Trophoblast cell (in vitro differentiated cells and primary cell): ENCODE measurements at regions not wholly inside any gene's neighbourhood (a gene's known extent, or its start where the extent isn't known, plus 50 kb on each side); places are given as distances from the start of the nearest gene placed in this dataset.

Experiments used
- DNase-seq, 2 donors: peaks; one replicate each; pipeline ENCODE4 v3.0.0-alpha.2; 2016
- H2AFZ ChIP-seq: 2 replicates; pipeline ENCODE4 v1.6.1; 2013; ENCODE audit warnings: low read length, moderate library complexity, mild to moderate bottlenecking; ENCODE audit not compliant: insufficient read depth, poor library complexity
- H2AK5ac ChIP-seq: 2 replicates; pipeline ENCODE4 v1.6.1; 2013; ENCODE audit warnings: mild to moderate bottlenecking, low read length
- H2BK120ac ChIP-seq: 2 replicates; pipeline ENCODE4 v1.6.1; 2013; ENCODE audit warnings: low read length, mild to moderate bottlenecking, moderate library complexity; ENCODE audit not compliant: insufficient read depth, poor library complexity
- H2BK12ac ChIP-seq: 2 replicates; pipeline ENCODE4 v1.6.1; 2013; ENCODE audit warnings: mild to moderate bottlenecking, low read length, moderate library complexity
- H2BK5ac ChIP-seq: 2 replicates; pipeline ENCODE4 v1.6.1; 2013; ENCODE audit warnings: low read length, low read depth, moderate library complexity, mild to moderate bottlenecking; ENCODE audit not compliant: poor library complexity
- H3K14ac ChIP-seq: 2 replicates; pipeline ENCODE4 v1.6.1; 2013; ENCODE audit warnings: mild to moderate bottlenecking, low read length
- H3K18ac ChIP-seq: 2 replicates; pipeline ENCODE4 v1.6.1; 2013; ENCODE audit warnings: mild to moderate bottlenecking, low read length
- H3K23ac ChIP-seq: 2 replicates; pipeline ENCODE4 v1.6.1; 2013; ENCODE audit warnings: low read length
- H3K27ac ChIP-seq: 2 replicates; pipeline ENCODE4 v1.5.1; 2013; ENCODE audit warnings: low read depth, mild to moderate bottlenecking, inconsistent platforms, low read length, moderate library complexity
- H3K27me3 ChIP-seq: 2 replicates; pipeline ENCODE4 v1.6.1; 2013; ENCODE audit warnings: inconsistent platforms, mild to moderate bottlenecking, low read length, moderate library complexity; ENCODE audit not compliant: insufficient read depth
- H3K36me3 ChIP-seq, 2 experiments: 1 replicate in 1 of 2; 2 replicates in 1 of 2; pipeline ENCODE4 v1.6.1; 2013; ENCODE audit warnings: low read length in 2 of 2, mild to moderate bottlenecking in 2 of 2, moderate library complexity in 1 of 2; ENCODE audit not compliant: insufficient read depth in 2 of 2, control insufficient read depth in 1 of 2
- H3K4ac ChIP-seq: 2 replicates; pipeline ENCODE4 v1.6.1; 2013; ENCODE audit warnings: low read depth, mild to moderate bottlenecking, low read length, moderate library complexity
- H3K4me1 ChIP-seq, 2 experiments: 1 replicate in 1 of 2; 2 replicates in 1 of 2; pipeline ENCODE4 v1.6.1; 2013; ENCODE audit warnings: low read length in 2 of 2, mild to moderate bottlenecking in 2 of 2, moderate library complexity in 1 of 2; ENCODE audit not compliant: insufficient read depth in 2 of 2, control insufficient read depth in 1 of 2
- H3K4me2 ChIP-seq: 2 replicates; pipeline ENCODE4 v1.6.1; 2013; ENCODE audit warnings: inconsistent platforms, mild to moderate bottlenecking, low read length, moderate library complexity
- H3K4me3 ChIP-seq: 2 replicates; pipeline ENCODE4 v1.5.1; 2013; ENCODE audit warnings: mild to moderate bottlenecking, low read depth, low read length, inconsistent platforms
- H3K79me1 ChIP-seq: one replicate; pipeline ENCODE4 v1.6.1; 2013; ENCODE audit warnings: low read length
- H3K79me2 ChIP-seq: 2 replicates; pipeline ENCODE4 v1.6.1; 2013; ENCODE audit warnings: low read length, mild to moderate bottlenecking; ENCODE audit not compliant: control insufficient read depth, insufficient read depth, poor library complexity
- H3K9ac ChIP-seq: 2 replicates; pipeline ENCODE4 v1.6.1; 2013; ENCODE audit warnings: mild to moderate bottlenecking, low read length
- H3K9me3 ChIP-seq: 2 replicates; pipeline ENCODE4 v1.6.1; 2013; ENCODE audit warnings: low read depth, mild to moderate bottlenecking, control low read depth, inconsistent platforms, low read length; ENCODE audit not compliant: insufficient read depth
- H4K12ac ChIP-seq: 2 replicates; pipeline ENCODE4 v1.6.1; 2013; ENCODE audit warnings: low read depth, mild to moderate bottlenecking, low read length, moderate library complexity
- H4K8ac ChIP-seq: 2 replicates; pipeline ENCODE4 v1.6.1; 2013; ENCODE audit warnings: low read depth, mild to moderate bottlenecking, low read length, moderate library complexity
- H4K91ac ChIP-seq: one replicate; pipeline ENCODE4 v1.6.1; 2013; ENCODE audit warnings: low read depth, mild to moderate bottlenecking, low read length, moderate library complexity
- WGBS: extraction: QIAGEN DNeasy Blood & Tissue Kit; methylation state at CpG from one replicate; pipeline ENCODE4 v1.1.7; 2013; ENCODE audit warnings: missing lambda C conversion rate; ENCODE audit not compliant: insufficient read length, insufficient coverage; ENCODE audit errors: extremely low coverage; 5-methylcytosine and 5-hydroxymethylcytosine counted together

- Histone ChIP-seq H2AFZ (no peak overlapping the region), H2BK5ac (no peak overlapping the region), H2AK5ac (no peak overlapping the region), H3K27ac (no peak overlapping the region), H2BK12ac (no peak overlapping the region), H3K79me1 (no peaks in the 10 kb centered on the region), H3K4me2 (no peak overlapping the region), H3K4me1 (no peaks in the 10 kb centered on the region), H2BK120ac (no peak overlapping the region), H3K4me3 (no peak overlapping the region), H3K18ac (no peak overlapping the region), H4K91ac (no peak overlapping the region), H3K36me3 (no peaks in the 10 kb centered on the region), H4K12ac (peak overlapping the region; percentile 22), H3K79me2 (no peaks in the 10 kb centered on the region), H3K4ac (no peak overlapping the region), H3K9ac (peak overlapping the region; percentile 46), H3K23ac (no peak overlapping the region), H3K14ac (no peak overlapping the region), H4K8ac (no peak overlapping the region), H3K9me3 (no peaks in the 10 kb centered on the region), H3K27me3 (no peaks in the 10 kb centered on the region)
- no peak for DNase-seq
- WGBS = no CpG with 5 or more reads among the region's 14 CpGs
Observed at GRCh38 chr11:127362754-127363308, 362.3 kb upstream of the KIRREL3 start.

- no peak overlapping the region for H4K8ac ChIP-seq
- H4K91ac ChIP-seq = no peak overlapping the region
- no peaks in the 10 kb centered on the region for H3K79me1 ChIP-seq
- no peak overlapping the region for H3K9ac ChIP-seq
- no peak overlapping the region for H3K27ac ChIP-seq
- H2BK120ac ChIP-seq = no peak overlapping the region
- no peaks in the 10 kb centered on the region for H3K27me3 ChIP-seq
- no peak overlapping the region for H3K4me3 ChIP-seq
- H3K4me2 ChIP-seq = no peak overlapping the region
- H3K18ac ChIP-seq = no peak overlapping the region
- H2AK5ac ChIP-seq = no peak overlapping the region
- H2BK5ac ChIP-seq = no peak overlapping the region
- H4K12ac ChIP-seq = no peak overlapping the region
- WGBS = no CpG with 5 or more reads among the region's 7 CpGs
- H3K4ac ChIP-seq = no peak overlapping the region
- no peak for DNase-seq
- no peak overlapping the region for H2AFZ ChIP-seq
- no peaks in the 10 kb centered on the region for H3K9me3 ChIP-seq
- no peak overlapping the region for H3K23ac ChIP-seq
- H2BK12ac ChIP-seq = no peak overlapping the region
- H3K79me2 ChIP-seq = no peaks in the 10 kb centered on the region
- H3K14ac ChIP-seq = no peak overlapping the region
- no peaks in the 10 kb centered on the region for H3K4me1 ChIP-seq
- H3K36me3 ChIP-seq = no peaks in the 10 kb centered on the region
Observed at GRCh38 chr11:127358160-127358559, 357.6 kb upstream of the KIRREL3 start.

- Histone ChIP-seq H3K18ac (no peak overlapping the region), H4K91ac (no peak overlapping the region), H3K27me3 (no peaks in the 10 kb centered on the region), H3K9ac (no peak overlapping the region), H4K8ac (no peak overlapping the region), H3K4ac (no peak overlapping the region), H3K36me3 (no peaks in the 10 kb centered on the region), H2AK5ac (no peak overlapping the region), H3K4me1 (no peaks in the 10 kb centered on the region), H2AFZ (no peak overlapping the region), H3K9me3 (no peaks in the 10 kb centered on the region), H2BK12ac (no peak overlapping the region), H3K23ac (no peak overlapping the region), H3K79me1 (no peaks in the 10 kb centered on the region), H4K12ac (no peak overlapping the region), H2BK120ac (no peak overlapping the region), H2BK5ac (no peak overlapping the region), H3K79me2 (no peaks in the 10 kb centered on the region), H3K4me2 (no peak overlapping the region), H3K14ac (no peak overlapping the region), H3K4me3 (no peak overlapping the region), H3K27ac (no peak overlapping the region)
- whole genome bisulfite sequencing = no CpG with 5 or more reads among the region's 3 CpGs
- DNase-seq = no peak
Observed at GRCh38 chr11:127350476-127350875, 349.9 kb upstream of the KIRREL3 start.

GRCh38 chr11:127345819-127346459, 345.4 kb upstream of the KIRREL3 start:
- H2AK5ac ChIP-seq = no peak overlapping the region
- no peak overlapping the region for H3K9ac ChIP-seq
- no peaks in the 10 kb centered on the region for H3K27me3 ChIP-seq
- no CpG with 5 or more reads among the region's 12 CpGs for WGBS
- H2BK12ac ChIP-seq = no peak overlapping the region
- H2BK5ac ChIP-seq = no peak overlapping the region
- H3K4me2 ChIP-seq = no peak overlapping the region
- H2AFZ ChIP-seq = no peak overlapping the region
- H4K8ac ChIP-seq = no peak overlapping the region
- no peak overlapping the region for H3K14ac ChIP-seq
- H3K79me1 ChIP-seq = no peaks in the 10 kb centered on the region
- no peak overlapping the region for H3K4me3 ChIP-seq
- H3K79me2 ChIP-seq = no peaks in the 10 kb centered on the region
- no peak overlapping the region for H3K18ac ChIP-seq
- no peak overlapping the region for H4K12ac ChIP-seq
- no peaks in the 10 kb centered on the region for H3K4me1 ChIP-seq
- no peak overlapping the region for H4K91ac ChIP-seq
- DNase-seq = peak; percentile 6 to 70
- H3K27ac ChIP-seq = no peak overlapping the region
- H3K23ac ChIP-seq = no peak overlapping the region
- H3K36me3 ChIP-seq = no peaks in the 10 kb centered on the region
- H3K9me3 ChIP-seq = no peaks in the 10 kb centered on the region
- H3K4ac ChIP-seq = no peak overlapping the region
- H2BK120ac ChIP-seq = no peak overlapping the region
